HepG2 (cell line): ENCODE measurements at regions not wholly inside any gene's neighbourhood (a gene's known extent, or its start where the extent isn't known, plus 50 kb on each side); places are given as distances from the start of the nearest gene placed in this dataset.

Source experiments
- ATAC-seq: fragments of 200-7000 bp; cut with Tn5 transposase; 3 replicates; pipeline ENCODE4 v1.9.1; 2020; ENCODE audit warnings: mild to moderate bottlenecking, moderate library complexity
- BruUV-seq: library from RNA; stranded (reverse); fragments of 400-500 nt; replicated peaks from 2 replicates; lab custom pipeline; 2021; lab: Mats Ljungman, UMichigan
- CTCF ChIA-PET: fragments of 300-600 bp; formaldehyde crosslinking; extraction: SDS; loops from one replicate; lab custom pipeline; 2021; ENCODE audit warnings: low total read pairs, inconsistent platforms, low intra/inter-chr PET ratio; lab: Yijun Ruan, JAX
- POLR2A ChIA-PET: fragments of 350-600 bp; sonication (Branson Sonifier 250); formaldehyde crosslinking; loops from one replicate; lab custom pipeline; 2020; ENCODE audit warnings: antibody characterized with exemption, inconsistent platforms; lab: Yijun Ruan, JAX
- DNase-seq: peaks from one replicate; pipeline ENCODE4 v3.0.0-alpha.2; 2015; ENCODE audit warnings: low spot score
- FAIRE-seq: peaks from 3 replicates; lab custom pipeline; 2011; peaks lifted over from hg19 to GRCh38; lab: Jason Lieb, UNC
- H2AFZ ChIP-seq: one replicate; pipeline ENCODE4 v1.6.1; 2011; ENCODE audit warnings: low read length, inconsistent platforms
- H3K27ac ChIP-seq: fragments of 300-600 bp; 3 replicates; pipeline ENCODE4 v1.8.0; 2011; ENCODE audit warnings: mixed run types, mild to moderate bottlenecking, mixed read lengths, low read length, inconsistent platforms; ENCODE audit not compliant: insufficient read depth; ENCODE audit errors: extremely low read length
- H3K27me3 ChIP-seq, 2 experiments: fragments of 200-600 bp in 1 of 2; 2 replicates in 1 of 2; 3 replicates in 1 of 2; pipeline versions ENCODE4 v1.6.0 to v1.8.0; 2011; ENCODE audit warnings: low read length in 2 of 2, mild to moderate bottlenecking in 2 of 2, moderate library complexity in 2 of 2, inconsistent platforms in 1 of 2; ENCODE audit not compliant: insufficient read depth in 2 of 2, control insufficient read depth in 1 of 2
- H3K36me3 ChIP-seq, 2 experiments: fragments of 200-600 bp in 1 of 2; replicated peaks in 1 of 2; 2 replicates in 1 of 2; 3 replicates in 1 of 2; pipeline versions ENCODE4 v1.5.1 to v1.8.0; 2011; ENCODE audit warnings: low read length in 2 of 2, inconsistent platforms in 1 of 2; ENCODE audit not compliant: insufficient read depth in 2 of 2, control insufficient read depth in 1 of 2
- H3K4me1 ChIP-seq: 2 replicates; pipeline ENCODE4 v1.5.1; 2012; ENCODE audit warnings: low read length, inconsistent platforms; ENCODE audit not compliant: insufficient read depth
- H3K4me2 ChIP-seq: 2 replicates; pipeline ENCODE4 v1.6.0; 2011; ENCODE audit warnings: low read depth, low read length, inconsistent platforms
- H3K4me3 ChIP-seq, 3 experiments: fragments of 200-600 bp in 1 of 3; sonication (generic), shearing (Covaris generic) in 1 of 3; replicated peaks in 1 of 3; 2 replicates each; pipeline ENCODE4 v1.5.1; 2011 to 2016; ENCODE audit warnings: low read length in 3 of 3, inconsistent platforms in 2 of 3, low read depth in 2 of 3, mild to moderate bottlenecking in 2 of 3, control low read depth in 1 of 3, mixed read lengths in 1 of 3; ENCODE audit not compliant: insufficient read depth in 1 of 3
- H3K79me2 ChIP-seq: one replicate; pipeline ENCODE4 v1.6.1; 2011; ENCODE audit warnings: low read length, inconsistent platforms; ENCODE audit not compliant: insufficient read depth
- H3K9ac ChIP-seq: 2 replicates; pipeline ENCODE4 v1.6.0; 2011; ENCODE audit warnings: mild to moderate bottlenecking, low read depth, low read length, inconsistent platforms; ENCODE audit not compliant: insufficient read depth
- H3K9me3 ChIP-seq: 2 replicates; pipeline ENCODE4 v1.5.1; 2012; ENCODE audit warnings: mild to moderate bottlenecking, low read length
- H4K20me1 ChIP-seq: 2 replicates; pipeline ENCODE4 v1.6.0; 2011; ENCODE audit warnings: inconsistent platforms, mild to moderate bottlenecking, low read length, moderate library complexity; ENCODE audit not compliant: insufficient read depth
- CREM ChIP-seq, 2 experiments: sonication (generic) in 1 of 2; formaldehyde crosslinking in 1 of 2; IDR thresholded peaks; 2 replicates each; pipeline versions ENCODE4 v1.4.0 to v1.6.1; 2016 to 2020; ENCODE audit warnings: antibody characterized with exemption in 1 of 2, mild to moderate bottlenecking in 1 of 2, missing genetic modification reagents in 1 of 2
- MEIS1 ChIP-seq: sonication (generic); formaldehyde crosslinking; IDR thresholded peaks from 2 replicates; pipeline ENCODE4 v1.9.0; 2021; ENCODE audit warnings: mild to moderate bottlenecking, missing genetic modification reagents, moderate library complexity, borderline replicate concordance
- NFYC ChIP-seq: IDR thresholded peaks from 2 replicates; pipeline ENCODE4 v1.6.1; 2016; ENCODE audit warnings: missing genetic modification reagents, missing compliant biosample characterization
- PHF21A ChIP-seq: sonication (generic); formaldehyde crosslinking; IDR thresholded peaks from 2 replicates; pipeline ENCODE4 v1.5.0; 2020; ENCODE audit warnings: mild to moderate bottlenecking, missing genetic modification reagents
- ZBTB2 ChIP-seq: sonication (generic); formaldehyde crosslinking; IDR thresholded peaks from 2 replicates; pipeline ENCODE4 v1.8.0; 2022; ENCODE audit warnings: low read depth, missing genetic modification reagents
- ZC3H4 ChIP-seq: sonication (generic); formaldehyde crosslinking; IDR thresholded peaks from 2 replicates; pipeline ENCODE4 v1.4.0; 2020; ENCODE audit warnings: missing genetic modification reagents, borderline replicate concordance
- ZNF660 ChIP-seq: sonication (generic); formaldehyde crosslinking; IDR thresholded peaks from 2 replicates; pipeline ENCODE4 v1.5.1; 2020; ENCODE audit warnings: mild to moderate bottlenecking, low read depth, missing genetic modification reagents, borderline replicate concordance
- ZSCAN22 ChIP-seq: sonication (generic); formaldehyde crosslinking; IDR thresholded peaks from 2 replicates; pipeline ENCODE4 v1.4.0; 2020; ENCODE audit warnings: mild to moderate bottlenecking, missing genetic modification reagents
- WGBS: methylation state at CpG from one replicate; pipeline ENCODE4 v1.1.6; 2017; ENCODE audit warnings: low lambda C conversion rate; 5-methylcytosine and 5-hydroxymethylcytosine counted together
- in situ Hi-C: cut with HindIII; loops from 2 replicates; pipeline ENCODE4 v1.10.0; 2017; ENCODE audit warnings: low pct_unique_long_range_greater_than_20kb; ENCODE audit not compliant: extremely low pct_ligation_motif_present
- intact Hi-C: fragments of 100-400 bp; cut with micrococcal nuclease; formaldehyde crosslinking; loops from one replicate; pipeline ENCODE4 v1.10.0; 2022; ENCODE audit not compliant: unreplicated experiment
- TF ChIP-seq, protein P1 (sequence below): sonication (generic); formaldehyde crosslinking; IDR thresholded peaks from 2 replicates; pipeline ENCODE4 v1.4.0; 2020; ENCODE audit warnings: mild to moderate bottlenecking, low read depth, missing genetic modification reagents

DNA sequence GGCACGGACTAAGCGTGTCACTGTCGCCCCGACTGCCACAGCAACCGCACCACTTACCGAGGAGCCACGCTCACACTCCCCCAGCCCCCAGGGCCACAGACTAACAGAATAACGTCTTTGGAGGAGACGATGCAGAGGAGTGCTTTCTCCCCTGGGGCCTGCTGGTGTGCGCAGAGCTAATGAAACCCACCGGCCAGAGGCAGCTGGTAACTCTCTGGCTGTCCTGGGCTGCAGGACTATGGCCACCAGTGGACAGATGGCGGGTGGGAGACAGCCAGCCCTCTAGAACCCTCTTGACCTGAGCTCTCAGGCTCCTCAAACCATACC lies 228.0 kb downstream of the DLL1 start:
- Histone ChIP-seq H3K9me3 (no peaks in the 10 kb centered on the region), H3K36me3 (no peaks in the 10 kb centered on the region), H3K27me3 (peaks cover 19 to 65% of the 10 kb centered on the region in 2 experiments)
- POLR2A ChIA-PET = no interaction called here
- no peak for TF ChIP-seq ZBTB2 (CRISPR knock-in tag)
- no peak for TF ChIP-seq NFYC
- TF ChIP-seq PHF21A (CRISPR knock-in tag) = no peak
- TF ChIP-seq, all 625 proteins: peak for 0
- Histone ChIP-seq H2AFZ (no peak overlapping the region), H3K4me1 (no peaks in the 10 kb centered on the region), H3K27ac (no peak overlapping the region), H3K9ac (no peak overlapping the region), H3K79me2 (no peaks in the 10 kb centered on the region), H3K4me3 (no peak overlapping the region), H4K20me1 (no peaks in the 10 kb centered on the region), H3K4me2 (no peak overlapping the region)
- in situ Hi-C loops (no loop called here), intact Hi-C loops (no loop called here)
- DNase-seq = no peak
- 6% methylated on average over 7 of the region's 12 CpGs for WGBS
- FAIRE-seq = no peak
- CTCF ChIA-PET = no interaction called here
- BruUV-seq = no TSS peak
- ATAC-seq = no peak

- Histone ChIP-seq H3K9me3 (no peaks in the 10 kb centered on the region), H3K27me3 (peaks cover 18 to 60% of the 10 kb centered on the region in 2 experiments), H3K4me2 (no peak overlapping the region), H3K4me3 (no peak overlapping the region), H3K79me2 (no peaks in the 10 kb centered on the region), H3K36me3 (no peaks in the 10 kb centered on the region), H3K9ac (no peak overlapping the region), H4K20me1 (no peaks in the 10 kb centered on the region), H3K27ac (no peak overlapping the region), H2AFZ (no peak overlapping the region), H3K4me1 (no peaks in the 10 kb centered on the region)
- ChIA-PET POLR2A (no interaction called here), CTCF (no interaction called here)
- BruUV-seq = no TSS peak
- DNase-seq = no peak
- FAIRE-seq = no peak
- intact Hi-C loops (no loop called here), in situ Hi-C loops (no loop called here)
- ATAC-seq = peak; percentile 16; the same call in 2 of the 3 replicates
- no peak for TF ChIP-seq ZNF660 (CRISPR knock-in tag)
- TF ChIP-seq CREM (IDR thresholded peaks at IDR 0.05) = no peak
- TF ChIP-seq CREM (CRISPR knock-in tag; IDR thresholded peaks at IDR 0.05) = no peak
- no peak for TF ChIP-seq ZSCAN22 (CRISPR knock-in tag)
- no peak for TF ChIP-seq ZC3H4 (CRISPR knock-in tag)
- no peak for TF ChIP-seq MEIS1 (CRISPR knock-in tag)
- TF ChIP-seq, protein P1, sequence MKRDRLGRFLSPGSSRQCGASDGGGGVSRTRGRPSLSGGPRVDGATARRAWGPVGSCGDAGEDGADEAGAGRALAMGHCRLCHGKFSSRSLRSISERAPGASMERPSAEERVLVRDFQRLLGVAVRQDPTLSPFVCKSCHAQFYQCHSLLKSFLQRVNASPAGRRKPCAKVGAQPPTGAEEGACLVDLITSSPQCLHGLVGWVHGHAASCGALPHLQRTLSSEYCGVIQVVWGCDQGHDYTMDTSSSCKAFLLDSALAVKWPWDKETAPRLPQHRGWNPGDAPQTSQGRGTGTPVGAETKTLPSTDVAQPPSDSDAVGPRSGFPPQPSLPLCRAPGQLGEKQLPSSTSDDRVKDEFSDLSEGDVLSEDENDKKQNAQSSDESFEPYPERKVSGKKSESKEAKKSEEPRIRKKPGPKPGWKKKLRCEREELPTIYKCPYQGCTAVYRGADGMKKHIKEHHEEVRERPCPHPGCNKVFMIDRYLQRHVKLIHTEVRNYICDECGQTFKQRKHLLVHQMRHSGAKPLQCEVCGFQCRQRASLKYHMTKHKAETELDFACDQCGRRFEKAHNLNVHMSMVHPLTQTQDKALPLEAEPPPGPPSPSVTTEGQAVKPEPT (CRISPR knock-in tag) = no peak
- WGBS = 15% methylated on average over 14 of the region's 15 CpGs
Measured at GRCh38 chr6:170062209-170062914, 228.5 kb downstream of the DLL1 start.
